CD4-positive, alpha-beta T cell (primary cell): ENCODE measurements at regions not wholly inside any gene's neighbourhood (a gene's known extent, or its start where the extent isn't known, plus 50 kb on each side); places are given as distances from the start of the nearest gene placed in this dataset.

Experiments
- ATAC-seq: fragments of 200-7000 bp; cut with Tn5 transposase; one replicate; pipeline ENCODE4 v1.10.0; 2022; ENCODE audit warnings: mild to moderate bottlenecking; ENCODE audit not compliant: poor library complexity
- CTCF ChIA-PET: fragments of 350-600 bp; sonication (Branson Sonifier 250); formaldehyde crosslinking; loops from one replicate; lab custom pipeline; 2021; ENCODE audit warnings: antibody characterized with exemption, inconsistent platforms; lab: Charles Lee
- POLR2A ChIA-PET: fragments of 350-600 bp; sonication (Branson Sonifier 250); formaldehyde crosslinking; loops from one replicate; lab custom pipeline; 2021; ENCODE audit warnings: antibody characterized with exemption, inconsistent platforms; lab: Charles Lee
- DNase-seq, 14 experiments: peaks; one replicate each; pipeline ENCODE4 v3.0.0-alpha.2; 2013 to 2020; ENCODE audit warnings: mixed read lengths in 2 of 14
- H3K27ac ChIP-seq, 2 donors: one replicate each; pipeline versions ENCODE4 v1.5.1 to v1.7.0; 2013; ENCODE audit warnings: low read length in 2 of 2, low read depth in 1 of 2, mild to moderate bottlenecking in 1 of 2
- H3K27me3 ChIP-seq, 2 experiments: 1 replicate in 1 of 2; 2 replicates in 1 of 2; pipeline versions ENCODE4 v1.6.1 to v1.7.0; 2013; ENCODE audit warnings: low read length in 2 of 2, control low read depth in 1 of 2, mild to moderate bottlenecking in 1 of 2, moderate library complexity in 1 of 2; ENCODE audit not compliant: insufficient read depth in 2 of 2, control insufficient read depth in 1 of 2
- H3K36me3 ChIP-seq: one replicate; pipeline ENCODE4 v1.6.1; 2013; ENCODE audit warnings: low read length, control low read depth; ENCODE audit not compliant: insufficient read depth
- H3K4me1 ChIP-seq: one replicate; pipeline ENCODE4 v1.6.1; 2013; ENCODE audit warnings: low read length, control low read depth; ENCODE audit not compliant: insufficient read depth
- H3K4me3 ChIP-seq: one replicate; pipeline ENCODE4 v1.5.1; 2013; ENCODE audit warnings: mild to moderate bottlenecking, low read length, moderate library complexity
- H3K9me3 ChIP-seq, 2 experiments: 1 replicate in 1 of 2; 2 replicates in 1 of 2; pipeline versions ENCODE4 v1.6.1 to v1.7.0; 2013; ENCODE audit warnings: low read length in 2 of 2, mild to moderate bottlenecking in 2 of 2, control low read depth in 1 of 2, moderate library complexity in 1 of 2; ENCODE audit not compliant: control insufficient read depth in 1 of 2, insufficient read depth in 1 of 2
- H3K27ac Mint-ChIP-seq: one replicate; pipeline ENCODE4 v1.8.0; 2020; ENCODE audit warnings: mixed read lengths
- H3K27me3 Mint-ChIP-seq: one replicate; pipeline ENCODE4 v1.8.0; 2021; ENCODE audit warnings: mixed read lengths
- H3K36me3 Mint-ChIP-seq: one replicate; pipeline ENCODE4 v1.8.0; 2021; ENCODE audit warnings: low read depth, mixed read lengths
- H3K4me1 Mint-ChIP-seq: one replicate; pipeline ENCODE4 v1.8.0; 2021; ENCODE audit warnings: low read depth, mixed read lengths
- H3K4me3 Mint-ChIP-seq: one replicate; pipeline ENCODE4 v1.8.0; 2020; ENCODE audit warnings: mild to moderate bottlenecking, mixed read lengths
- H3K9me3 Mint-ChIP-seq: one replicate; pipeline ENCODE4 v1.8.0; 2020; ENCODE audit warnings: mixed read lengths
- CTCF ChIP-seq: fragments of 200-600 bp; IDR thresholded peaks from one replicate; pipeline ENCODE4 v1.8.0; 2022; ENCODE audit warnings: antibody characterized with exemption, mild to moderate bottlenecking
- intact Hi-C, 2 experiments: fragments of 100-400 bp; cut with DNase I in 1 of 2; cut with micrococcal nuclease in 1 of 2; formaldehyde crosslinking; loops; one replicate each; pipeline versions ENCODE4 v1.15.1 to v1.9.0; 2023 to 2025; cut with DNase I, micrococcal nuclease

DNA sequence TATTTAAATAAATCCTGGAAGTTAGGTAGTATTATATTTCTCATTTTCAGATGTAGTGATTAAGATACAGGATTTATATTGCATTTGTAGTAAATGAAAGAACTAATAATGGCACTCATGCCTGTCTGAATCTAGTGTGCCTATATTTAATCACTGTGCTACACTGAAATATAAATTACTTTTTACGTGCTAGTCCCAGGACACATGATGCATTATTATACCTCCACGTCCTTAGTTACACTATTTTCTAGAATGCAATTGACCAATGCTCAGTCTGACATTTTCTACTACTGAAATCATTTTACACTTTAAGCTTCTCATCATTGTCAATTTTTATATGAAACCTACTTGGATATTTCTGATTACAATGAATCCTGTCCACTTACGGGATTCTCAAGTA, 80.9 kb upstream of the TMEFF2 start:
- H3K36me3 Mint-ChIP-seq = no peaks in the 10 kb centered on the region
- no peaks in the 10 kb centered on the region for H3K27me3 Mint-ChIP-seq
- no peak overlapping the region for H3K4me3 Mint-ChIP-seq
- ATAC-seq = no peak
- Histone ChIP-seq H3K27ac (no peak overlapping the region), H3K27me3 (no peaks in the 10 kb centered on the region), H3K9me3 (peaks cover 0 to 4% of the 10 kb centered on the region in 2 experiments), H3K36me3 (no peaks in the 10 kb centered on the region), H3K4me3 (no peak overlapping the region), H3K4me1 (no peaks in the 10 kb centered on the region)
- no peak for TF ChIP-seq CTCF
- POLR2A ChIA-PET = no interaction called here
- no peak overlapping the region for H3K27ac Mint-ChIP-seq
- intact Hi-C loops = no loop called here
- H3K4me1 Mint-ChIP-seq = no peaks in the 10 kb centered on the region
- no peak for DNase-seq
- CTCF ChIA-PET = no interaction called here
- no peaks in the 10 kb centered on the region for H3K9me3 Mint-ChIP-seq

DNA sequence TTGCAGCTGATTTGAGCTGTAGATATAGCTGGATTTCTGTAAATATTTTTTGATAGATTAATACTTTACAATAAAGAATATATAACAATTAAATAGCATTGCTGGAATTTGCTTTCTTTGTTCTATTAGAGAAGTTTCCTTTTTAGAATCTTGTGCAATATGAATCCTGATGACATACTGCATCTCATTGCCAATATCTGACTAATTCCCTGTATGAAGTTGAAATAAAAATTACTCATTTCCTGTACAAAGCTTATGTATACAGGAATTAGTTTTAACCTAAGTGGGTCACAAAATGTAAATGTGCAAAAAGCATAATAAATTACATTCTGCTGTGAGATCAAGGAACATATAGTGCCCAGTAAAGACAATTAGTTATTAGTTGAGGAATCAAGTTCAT, 72.8 kb upstream of the TMEFF2 start:
- no peak for TF ChIP-seq CTCF
- no peaks in the 10 kb centered on the region for H3K9me3 Mint-ChIP-seq
- Histone ChIP-seq H3K9me3 (no peaks in the 10 kb centered on the region), H3K27me3 (no peaks in the 10 kb centered on the region), H3K27ac (no peak overlapping the region), H3K4me3 (no peak overlapping the region), H3K4me1 (no peaks in the 10 kb centered on the region), H3K36me3 (no peaks in the 10 kb centered on the region)
- H3K27ac Mint-ChIP-seq = no peak overlapping the region
- ChIA-PET POLR2A (no interaction called here), CTCF (no interaction called here)
- no peaks in the 10 kb centered on the region for H3K4me1 Mint-ChIP-seq
- H3K4me3 Mint-ChIP-seq = no peak overlapping the region
- ATAC-seq = no peak
- no peak for DNase-seq
- intact Hi-C loops = no loop called here
- no peaks in the 10 kb centered on the region for H3K27me3 Mint-ChIP-seq
- H3K36me3 Mint-ChIP-seq = no peaks in the 10 kb centered on the region

DNA sequence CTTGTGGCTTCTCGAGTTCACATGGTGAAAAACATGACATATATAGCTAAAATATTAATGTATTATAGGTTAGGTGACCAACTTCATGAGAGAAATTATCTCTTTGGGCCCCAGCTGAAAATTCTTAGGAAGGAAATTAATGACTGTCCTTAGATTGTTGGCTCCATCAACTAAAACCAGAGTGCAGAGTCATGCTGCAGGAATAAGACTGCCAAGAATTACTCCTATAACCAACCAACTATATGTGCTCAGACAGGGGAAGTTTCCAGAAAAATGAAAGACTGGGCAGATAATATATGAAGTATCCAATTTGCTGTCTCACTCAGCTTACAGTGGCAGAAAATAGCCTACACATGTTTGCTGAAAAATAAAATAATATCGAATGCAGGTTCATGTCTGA, 71.0 kb upstream of the TMEFF2 start:
- no peak for TF ChIP-seq CTCF
- Mint-ChIP-seq H3K27me3 (no peaks in the 10 kb centered on the region), H3K36me3 (no peaks in the 10 kb centered on the region), H3K4me3 (no peak overlapping the region), H3K4me1 (no peaks in the 10 kb centered on the region), H3K27ac (no peak overlapping the region), H3K9me3 (no peaks in the 10 kb centered on the region)
- DNase-seq (no peak), ATAC-seq (no peak)
- no peaks in the 10 kb centered on the region for H3K27me3 ChIP-seq
- H3K36me3 ChIP-seq = no peaks in the 10 kb centered on the region
- no peak overlapping the region for H3K4me3 ChIP-seq
- no peaks in the 10 kb centered on the region for H3K9me3 ChIP-seq
- H3K4me1 ChIP-seq = no peaks in the 10 kb centered on the region
- CTCF ChIA-PET = no interaction called here
- no peak overlapping the region for H3K27ac ChIP-seq
- POLR2A ChIA-PET = no interaction called here
- intact Hi-C loops = no loop called here
